GM19023 (cell line): ENCODE measurements at regions not wholly inside any gene's neighbourhood (a gene's known extent, or its start where the extent isn't known, plus 50 kb on each side); places are given as distances from the start of the nearest gene placed in this dataset.

Source experiments
- ATAC-seq: cut with Tn5 transposase; IDR thresholded peaks from one replicate; pipeline ENCODE4 v1.9.1; 2021; ENCODE audit warnings: mild to moderate bottlenecking, moderate library complexity; ENCODE audit not compliant: unreplicated experiment

DNA sequence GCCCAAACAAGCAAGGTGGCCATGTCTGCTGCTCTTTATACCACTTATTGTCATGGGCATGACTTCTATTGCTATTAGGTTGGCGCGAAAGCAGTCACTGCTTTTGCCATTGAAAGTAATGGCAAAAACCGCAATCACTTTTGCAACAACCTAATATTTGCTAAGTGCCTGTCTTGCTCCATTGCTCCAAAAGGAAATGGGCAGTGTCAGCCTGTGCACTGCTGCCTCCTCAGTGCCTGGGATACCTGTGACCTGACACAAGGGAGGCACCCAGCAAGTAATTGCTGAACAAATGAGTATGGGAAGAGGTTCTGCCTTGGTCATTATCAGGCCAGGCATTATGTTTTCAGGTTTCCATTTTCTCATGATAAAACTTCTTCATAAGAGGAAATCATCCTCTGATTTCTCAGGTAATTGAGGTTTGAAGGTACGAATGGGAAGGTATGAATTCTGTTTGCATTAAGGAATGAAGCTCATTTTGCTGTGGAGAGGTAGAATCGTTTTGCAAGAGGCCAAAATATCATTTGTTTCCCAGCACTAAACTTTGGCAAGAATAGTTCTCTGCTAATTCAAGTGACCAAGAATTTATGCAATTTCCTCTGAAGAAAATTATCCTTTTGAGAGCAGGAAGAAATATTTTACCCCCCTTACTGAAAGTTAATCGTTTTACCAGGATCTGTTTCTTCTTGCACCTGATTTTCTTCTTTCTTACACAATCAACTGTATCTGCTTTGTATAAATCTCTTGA is 128.4 kb upstream of the SPRY2 start:
- ATAC-seq = no peak

DNA sequence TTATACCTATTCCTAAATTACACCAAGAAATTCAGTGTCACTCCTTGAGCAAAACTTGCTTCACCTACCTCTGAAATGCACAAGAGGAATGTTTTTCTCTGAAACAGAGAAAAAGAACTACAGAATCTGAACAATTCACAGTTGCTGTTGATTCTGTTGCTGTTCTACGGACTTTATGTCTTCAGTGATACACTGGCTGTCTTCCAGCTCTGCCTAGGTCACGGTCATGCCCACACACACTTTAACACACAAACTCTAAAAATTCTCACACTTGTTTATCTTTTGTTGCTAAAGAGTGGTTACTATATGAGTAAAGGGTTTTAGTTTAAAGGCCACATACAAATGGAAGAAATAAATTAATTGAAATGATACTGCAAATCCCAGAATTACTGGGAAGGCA is 124.4 kb upstream of the SPRY2 start:
- ATAC-seq = no peak

GRCh38 chr13:80463673-80464352 is 122.9 kb upstream of the SPRY2 start:
- no peak for ATAC-seq

- ATAC-seq = no peak
These were observed 121.6 kb upstream of the SPRY2 start for GRCh38 chr13:80462567-80462966.

DNA sequence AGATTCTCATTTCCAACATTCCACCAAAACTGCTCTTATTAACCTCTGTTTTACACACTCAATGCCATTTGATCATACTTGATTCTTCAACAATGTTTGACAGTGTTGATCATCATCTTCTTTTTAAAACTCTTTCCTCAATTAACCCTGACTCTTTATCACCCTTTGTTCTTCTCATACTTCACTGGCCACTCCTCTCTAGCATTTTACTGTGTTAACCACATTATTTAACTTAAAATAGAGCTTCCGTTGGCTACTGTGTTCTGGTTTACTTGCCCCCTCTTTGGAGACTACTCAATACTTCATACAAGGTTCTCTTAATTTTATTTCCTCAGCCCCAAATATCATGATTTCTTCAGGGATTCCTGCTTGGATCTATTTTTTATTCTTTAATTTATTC is 121.1 kb upstream of the SPRY2 start:
- no peak for ATAC-seq

DNA sequence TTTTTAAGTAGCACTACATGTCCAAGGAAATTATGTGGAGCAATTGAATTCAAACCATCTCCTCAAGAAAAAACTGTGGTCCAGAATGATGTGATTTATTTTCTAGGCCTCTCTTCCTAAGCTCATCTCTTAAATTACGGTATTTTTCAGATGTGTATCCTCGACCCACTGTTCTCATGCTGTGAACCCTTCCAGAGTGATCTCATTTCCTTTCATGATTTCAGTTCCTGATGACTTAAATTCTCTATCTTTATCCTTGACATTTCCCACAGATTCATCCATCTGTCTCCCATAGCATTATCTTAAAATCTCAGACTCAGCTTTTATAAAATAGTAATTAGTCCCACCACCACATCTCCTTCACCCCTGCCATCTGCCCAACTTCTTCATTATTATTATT is 117.6 kb upstream of the SPRY2 start:
- no peak for ATAC-seq

DNA sequence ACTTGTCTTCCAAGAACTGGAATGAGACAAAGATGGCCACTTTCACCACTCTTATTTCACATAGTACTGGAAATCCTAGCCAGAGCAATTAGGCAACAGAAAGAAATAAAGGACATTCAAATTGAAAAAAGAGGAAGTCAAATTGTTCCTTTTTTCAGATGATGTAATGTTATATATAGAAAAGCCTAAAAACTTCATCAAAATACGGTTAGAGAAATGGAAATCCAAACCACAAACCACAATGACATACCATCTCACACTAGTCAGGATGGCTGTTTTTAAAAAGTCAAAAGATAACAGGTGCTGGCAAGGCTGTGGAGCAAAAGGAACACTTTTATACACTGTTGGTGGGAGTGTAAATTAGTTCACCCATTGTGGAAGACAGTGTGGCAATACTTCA is 113.3 kb upstream of the SPRY2 start:
- ATAC-seq = no peak

GRCh38 chr13:80452279-80452678 is 111.4 kb upstream of the SPRY2 start:
- no peak for ATAC-seq

DNA sequence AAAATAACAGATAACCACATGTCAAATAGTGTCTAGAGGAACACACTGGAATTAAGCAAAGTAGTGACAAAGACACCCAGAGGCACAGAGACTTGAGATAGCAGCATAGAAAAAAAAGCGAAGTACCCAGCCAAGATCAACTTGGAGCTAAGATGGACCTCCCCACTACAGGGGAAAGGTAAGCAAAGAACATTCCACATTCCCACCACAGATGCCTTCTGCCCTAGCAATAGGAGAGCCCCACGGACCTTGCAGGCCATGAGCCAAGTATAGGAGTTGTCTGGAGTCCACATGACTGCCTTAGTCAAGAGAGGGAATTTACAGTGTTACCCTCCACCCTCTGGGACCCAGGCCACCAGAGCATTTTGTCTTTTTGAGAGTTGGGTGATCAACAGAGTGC is 110.7 kb upstream of the SPRY2 start:
- ATAC-seq = no peak

DNA sequence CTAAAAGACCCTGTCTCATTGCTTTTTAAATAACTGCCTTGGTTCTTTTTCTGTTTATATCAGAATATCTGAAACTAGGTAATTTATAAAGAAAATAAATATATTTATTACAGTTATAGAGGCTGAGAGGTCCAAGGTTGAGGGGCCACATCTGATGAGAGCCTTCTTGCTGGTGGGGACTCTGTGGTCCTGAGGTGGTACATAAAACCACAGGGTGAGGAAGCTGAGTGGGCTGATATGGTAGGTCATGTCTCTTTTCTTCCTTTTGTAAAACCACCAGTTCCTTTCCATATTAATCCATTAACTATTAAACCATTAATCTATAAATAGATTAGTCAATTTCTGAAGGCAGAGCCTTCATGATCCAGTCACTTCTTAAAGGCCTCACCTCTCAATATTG is 109.5 kb upstream of the SPRY2 start:
- ATAC-seq = no peak

GRCh38 chr13:80448725-80449124 is 107.8 kb upstream of the SPRY2 start:
- ATAC-seq = no peak

GRCh38 chr13:80447747-80448146 is 106.8 kb upstream of the SPRY2 start:
- no peak for ATAC-seq

DNA sequence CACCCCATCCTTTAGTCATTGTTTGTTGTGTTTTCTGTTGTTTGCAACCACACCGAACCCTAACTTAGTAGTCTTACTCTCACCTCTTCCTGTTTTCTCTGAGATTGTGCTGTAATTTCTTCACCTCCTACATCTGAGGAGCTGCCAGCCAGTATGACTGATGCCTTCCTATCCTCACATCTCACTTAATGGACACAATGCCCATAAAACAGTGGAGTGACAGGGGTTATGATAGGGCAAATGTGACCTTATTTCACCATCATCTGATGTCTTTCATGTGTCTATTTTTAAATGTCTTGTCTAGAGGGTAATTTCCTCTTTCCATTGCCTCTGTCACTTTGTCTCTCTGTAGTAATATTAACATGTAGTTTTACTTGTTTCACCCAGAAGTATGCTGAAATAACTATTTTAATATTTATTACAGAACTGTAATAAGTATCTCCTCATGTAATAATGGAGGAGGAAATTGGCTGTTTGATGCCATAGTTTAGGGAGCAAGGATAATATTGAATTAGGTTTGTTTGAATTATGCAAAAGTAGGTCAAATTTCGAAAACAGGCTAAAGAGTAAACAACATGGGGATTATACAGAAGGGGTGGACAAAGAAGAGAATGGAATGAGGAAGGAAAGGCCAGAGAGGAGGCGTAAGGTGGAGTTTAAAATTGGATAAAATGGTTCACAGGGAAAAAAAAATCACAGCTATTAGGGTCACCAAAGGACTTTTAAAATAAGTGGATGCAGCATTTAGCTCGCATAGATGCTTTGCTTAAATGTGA is 103.5 kb upstream of the SPRY2 start:
- no peak for ATAC-seq

- no peak for ATAC-seq
These were observed 101.7 kb upstream of the SPRY2 start for GRCh38 chr13:80442609-80443008.

DNA sequence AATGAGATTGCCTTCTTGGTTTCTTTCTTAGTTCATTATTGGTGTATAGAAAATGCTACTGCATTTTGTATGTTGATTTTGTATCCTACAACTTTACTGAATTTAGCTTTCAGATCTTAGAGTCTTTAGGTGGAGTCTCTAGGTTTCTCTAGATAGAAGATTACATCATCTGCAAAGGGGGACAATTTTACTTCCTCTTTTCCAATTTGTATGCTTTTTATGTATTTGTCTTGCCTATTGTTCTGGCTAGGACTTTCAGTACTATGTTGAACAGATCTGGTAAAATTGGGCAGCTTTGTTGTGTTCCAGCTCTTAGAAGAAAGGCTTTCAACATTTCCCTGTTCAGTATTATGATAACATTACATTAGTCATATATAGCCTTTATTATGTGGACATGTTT is 101.0 kb upstream of the SPRY2 start:
- no peak for ATAC-seq

- no peak for ATAC-seq
These were observed 97.6 kb upstream of the SPRY2 start for GRCh38 chr13:80438521-80438920.

- no peak for ATAC-seq
These were observed 96.3 kb upstream of the SPRY2 start for GRCh38 chr13:80437231-80437630.

DNA sequence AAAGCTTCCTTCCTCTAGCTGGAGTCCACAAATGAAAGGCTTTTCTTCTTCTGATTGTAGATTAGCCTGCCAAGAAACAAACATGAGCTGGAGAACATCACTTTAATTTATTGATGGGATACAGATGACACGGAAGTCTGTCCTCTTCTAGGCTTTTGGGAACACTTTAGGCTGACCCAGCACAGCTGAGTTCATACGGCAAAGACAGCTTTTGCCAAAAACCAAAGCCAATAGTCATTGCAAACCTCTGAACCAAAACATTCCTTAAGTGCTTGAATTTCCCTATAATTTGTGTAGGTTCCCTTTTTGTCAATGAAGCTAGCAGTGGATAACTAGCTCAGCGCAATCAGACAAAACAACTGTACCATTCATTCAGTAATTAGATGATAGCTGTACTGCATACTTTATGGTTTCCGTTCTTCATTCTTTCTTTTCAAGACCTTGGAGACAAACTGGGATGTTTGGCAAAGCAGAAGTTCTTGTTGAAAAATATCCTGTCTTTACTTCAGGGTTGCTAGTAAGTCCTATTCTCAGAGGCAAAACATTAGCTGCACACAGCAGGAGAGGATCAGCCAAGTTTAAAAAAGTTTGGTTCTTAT is 95.7 kb upstream of the SPRY2 start:
- ATAC-seq = no peak

DNA sequence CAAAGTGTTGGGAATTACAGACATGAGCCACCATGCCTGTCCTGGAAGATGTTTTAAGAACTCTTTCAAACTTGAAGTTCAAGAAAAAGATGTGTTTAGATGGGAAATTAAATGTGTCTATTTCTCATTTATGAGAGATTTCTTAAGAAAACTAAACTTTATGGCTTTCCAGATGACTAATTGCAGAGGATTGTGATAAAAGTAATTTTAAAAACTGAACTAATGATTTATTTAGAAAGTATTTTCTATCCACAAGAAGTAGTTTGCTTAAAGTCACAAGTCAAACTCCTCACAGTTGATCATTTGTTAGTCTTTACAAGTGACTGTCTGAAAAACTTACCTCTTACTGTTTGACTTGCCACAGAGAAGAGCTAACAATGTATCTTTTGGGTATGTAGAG is 89.6 kb upstream of the SPRY2 start:
- no peak for ATAC-seq

GRCh38 chr13:80428349-80429096 is 87.6 kb upstream of the SPRY2 start:
- ATAC-seq = no peak

- ATAC-seq = no peak
These were observed 78.5 kb upstream of the SPRY2 start for GRCh38 chr13:80419416-80419815.
